Stimulated activated CD8-positive, alpha-beta memory T cell treated with anti-CD3 and anti-CD28 coated beads, Interleukin-2, amount 100 ng/mL, for 1 hour (primary cell): ENCODE measurements at regions not wholly inside any gene's neighbourhood (a gene's known extent, or its start where the extent isn't known, plus 50 kb on each side); places are given as distances from the start of the nearest gene placed in this dataset.
"Not testable (repeated sequence)": the region's sequence is repeated elsewhere in the genome, so short reads cannot be mapped to it uniquely, and the experiment has no call there.

Source experiments
- DNase-seq, 2 donors: peaks; one replicate each; pipeline ENCODE4 v3.0.0-alpha.2; 2020; ENCODE audit warnings: low read depth in 2 of 2

DNA sequence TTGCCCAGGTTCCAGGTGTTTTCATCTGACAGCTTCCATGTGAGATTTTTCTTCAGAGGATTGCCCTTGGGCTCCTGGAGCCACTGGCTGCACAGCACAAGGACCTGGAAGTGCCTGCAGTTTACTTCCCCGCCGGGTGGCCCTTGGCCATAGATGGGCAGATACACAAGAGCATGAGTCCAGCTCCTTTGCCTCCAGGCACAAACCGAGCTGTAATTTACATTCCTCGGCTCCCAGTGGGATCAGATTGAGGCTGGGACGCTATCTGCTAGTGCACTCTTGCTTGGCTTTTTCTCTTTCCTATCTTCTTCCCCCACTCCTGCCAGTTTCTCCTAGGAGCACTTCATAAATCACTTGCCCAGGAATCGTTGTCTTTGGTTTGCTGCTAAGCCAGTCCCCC lies 85.4 kb upstream of the RALY start:
- no peak for DNase-seq

GRCh38 chr20:33908868-33909267 lies 84.8 kb upstream of the RALY start:
- DNase-seq: no peak

GRCh38 chr20:33909331-33909921 lies 84.3 kb upstream of the RALY start:
- no peak for DNase-seq

- DNase-seq: no peak
Observed at GRCh38 chr20:33910056-33910455, 83.7 kb upstream of the RALY start.

GRCh38 chr20:33910529-33911327 lies 83.0 kb upstream of the RALY start:
- no peak for DNase-seq

GRCh38 chr20:33914919-33915318 lies 78.8 kb upstream of the RALY start:
- DNase-seq: no peak

DNA sequence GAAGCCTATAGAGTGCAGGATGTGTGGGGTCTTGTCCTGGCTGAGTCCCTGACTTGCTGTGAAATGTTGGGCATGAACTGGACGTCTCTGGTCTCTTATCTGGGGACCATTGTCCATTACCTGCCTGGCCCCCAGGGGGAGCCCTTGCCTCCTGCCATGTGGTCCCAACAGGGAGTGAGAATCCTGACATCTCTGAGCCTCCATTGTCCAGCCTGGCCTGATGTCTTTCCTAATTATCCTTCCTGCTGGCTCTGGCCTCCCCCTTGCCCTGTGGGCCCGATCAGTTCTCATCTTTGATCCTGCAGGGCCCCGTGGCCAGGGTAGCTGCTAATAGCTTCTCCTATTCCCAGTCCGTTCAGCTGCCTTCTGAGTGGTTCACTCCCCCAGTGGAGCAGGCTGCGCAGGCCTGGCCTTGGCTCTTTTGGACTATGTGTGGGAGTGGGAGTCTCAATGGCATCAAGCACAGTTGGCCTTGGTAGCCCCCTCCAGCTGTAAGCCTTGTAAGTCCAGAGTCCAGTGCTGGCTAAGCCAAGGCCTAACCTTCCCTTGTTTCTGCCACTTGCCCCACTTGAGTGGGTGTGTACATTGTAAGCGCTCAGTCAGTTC lies 77.9 kb upstream of the RALY start:
- DNase-seq: peak; percentile 9

GRCh38 chr20:33916768-33917167 lies 76.9 kb upstream of the RALY start:
- no peak for DNase-seq

DNA sequence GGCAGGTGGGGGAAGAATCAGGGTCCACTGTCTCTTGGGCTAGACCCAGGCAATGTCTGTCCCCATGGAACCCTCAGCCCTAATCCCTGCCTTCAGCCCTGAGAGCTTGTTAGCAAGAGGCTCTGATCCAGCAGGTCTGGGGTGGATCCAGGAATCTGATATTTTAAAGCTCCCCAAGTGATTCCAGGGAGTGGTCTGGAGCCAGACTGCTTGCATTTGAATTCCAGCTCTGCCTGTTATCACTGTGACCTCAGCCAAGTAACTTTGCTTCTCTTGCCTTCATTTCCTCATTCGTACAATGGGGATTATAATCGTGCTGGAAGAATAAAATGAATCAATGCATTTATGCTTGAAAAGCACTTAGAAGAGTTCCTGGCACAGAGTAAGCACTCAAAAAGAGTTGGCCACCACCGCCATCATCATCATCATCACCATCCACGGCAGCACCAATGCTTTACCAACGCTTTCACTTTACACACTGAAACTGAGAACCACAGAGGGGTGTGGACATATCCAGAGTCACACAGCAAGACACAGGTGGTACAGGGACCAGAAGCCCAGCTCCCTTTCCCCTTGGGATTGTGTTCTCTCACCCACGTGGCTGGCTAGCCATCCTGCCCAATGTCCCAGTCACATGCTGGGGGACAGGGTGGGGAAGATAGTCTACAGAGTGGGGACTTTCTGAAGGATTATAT lies 75.7 kb upstream of the RALY start:
- DNase-seq: no peak

DNA sequence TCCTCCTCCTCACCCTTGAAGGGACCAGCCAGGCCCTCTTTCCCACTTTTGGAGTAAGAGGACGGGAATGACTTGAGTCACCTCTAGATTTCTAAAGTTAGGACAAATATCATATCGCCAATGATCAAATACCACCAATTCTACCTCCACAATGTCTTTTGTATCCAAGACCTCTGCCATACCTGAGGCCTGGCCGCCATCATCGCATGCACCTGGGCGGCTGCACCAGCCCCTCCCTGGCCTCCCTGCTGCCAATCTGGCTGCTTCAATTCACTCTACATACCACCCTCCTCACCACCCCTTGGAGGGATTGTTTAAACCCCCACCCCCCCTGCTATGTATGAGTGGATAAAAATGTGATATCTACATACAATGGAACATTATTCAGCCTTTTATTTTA lies 75.0 kb upstream of the RALY start:
- DNase-seq: no peak

- no peak for DNase-seq
Observed at GRCh38 chr20:33919653-33920052, 74.1 kb upstream of the RALY start.

DNA sequence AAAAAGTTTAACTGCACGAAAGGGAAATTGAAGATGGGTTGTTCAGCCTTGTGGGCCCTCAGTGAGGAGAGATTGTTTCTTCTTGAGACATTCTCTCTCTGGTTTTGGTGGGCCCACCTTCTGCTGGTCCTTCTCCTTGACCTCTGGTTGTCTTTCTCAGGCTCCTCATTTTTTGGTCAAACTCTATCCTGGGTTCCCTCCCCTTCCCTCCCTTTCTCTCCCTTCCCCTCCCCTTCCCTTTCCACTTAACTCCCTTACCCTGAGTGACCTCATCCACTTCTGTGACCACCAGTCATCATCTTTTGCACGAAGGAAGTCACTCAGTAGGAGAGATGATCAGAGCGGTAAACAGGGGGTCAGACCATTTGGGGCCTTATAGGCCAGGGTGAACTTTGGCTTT lies 71.5 kb upstream of the RALY start:
- no peak for DNase-seq

DNA sequence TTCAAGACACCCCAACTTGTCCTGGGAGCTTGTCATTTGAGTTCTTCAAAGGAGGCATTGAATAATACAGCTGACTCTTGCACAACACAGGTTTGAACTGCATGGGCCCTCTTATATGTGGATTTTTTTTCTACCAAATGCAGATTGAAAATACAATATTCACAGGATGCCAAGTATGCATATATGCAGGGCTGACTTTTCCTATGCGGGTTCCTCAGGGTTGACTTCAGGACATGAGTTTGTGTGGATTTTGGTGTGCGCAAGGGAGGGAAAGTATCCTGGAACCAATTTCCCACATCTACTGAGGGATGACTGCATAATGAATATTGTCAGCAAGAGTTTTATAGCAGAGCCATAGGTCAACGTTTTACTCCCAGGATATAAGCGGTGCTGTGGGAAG lies 70.0 kb upstream of the RALY start:
- no peak for DNase-seq

DNA sequence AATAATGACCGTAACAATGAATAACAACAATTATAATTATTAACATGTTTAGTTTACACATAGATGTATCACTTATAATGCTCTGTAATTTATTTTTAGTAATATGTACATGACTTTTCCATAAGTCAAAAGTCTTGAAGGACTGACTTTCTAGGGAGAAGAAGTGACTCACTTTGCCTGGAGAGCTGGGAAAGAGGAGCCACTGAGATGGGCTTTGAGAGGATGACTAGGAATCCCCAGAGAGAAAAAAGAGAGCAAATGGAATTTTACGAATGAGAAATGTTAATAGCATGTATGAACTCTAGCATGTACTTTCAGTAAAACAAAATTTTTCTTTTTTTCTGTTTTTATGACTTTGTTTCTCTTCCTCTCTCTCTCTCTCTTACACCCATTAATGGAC lies 67.8 kb upstream of the RALY start:
- DNase-seq: no peak

DNA sequence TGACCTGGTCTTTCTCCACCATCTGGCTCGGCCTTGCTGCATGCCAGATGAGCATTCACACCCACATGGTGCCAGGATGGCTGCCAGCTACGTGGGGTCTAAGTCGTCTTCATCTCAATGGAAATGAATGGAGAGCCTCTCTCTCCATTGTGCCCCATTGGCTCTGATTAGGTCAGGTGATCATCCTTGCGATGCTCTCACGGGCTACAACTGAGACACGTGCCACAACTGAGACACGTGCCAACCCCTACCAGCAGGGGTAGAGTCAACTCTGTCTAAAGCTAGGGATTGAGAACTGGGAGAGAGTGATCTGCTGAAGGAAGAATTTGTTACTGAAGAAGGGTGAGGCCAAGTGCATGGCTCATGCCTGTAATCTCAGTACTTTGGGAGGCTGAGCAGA lies 67.3 kb upstream of the RALY start:
- DNase-seq: no peak

DNA sequence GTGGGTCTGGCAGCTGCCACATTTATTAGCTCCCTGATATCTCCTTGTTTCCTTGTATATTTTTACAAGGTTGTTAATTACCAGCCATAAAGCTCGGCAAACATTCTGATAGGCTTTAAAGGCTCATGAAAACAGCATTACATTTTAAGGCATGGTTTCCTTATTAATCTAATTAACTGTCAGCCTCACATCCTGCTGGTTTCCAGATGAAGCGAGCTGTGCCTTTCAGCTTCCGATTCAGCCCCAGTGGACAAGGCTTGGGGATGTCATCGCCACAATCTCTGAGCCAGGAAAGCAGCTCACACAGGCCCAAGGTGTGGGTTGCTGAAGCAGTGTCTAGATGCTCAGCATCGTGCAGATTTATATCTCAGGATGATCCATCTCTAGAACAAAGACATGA lies 66.0 kb upstream of the RALY start:
- DNase-seq: no peak

- DNase-seq: no peak
Observed at GRCh38 chr20:33929917-33930316, 63.8 kb upstream of the RALY start.

- peak in 1 of 2 donors; percentile 21 for DNase-seq
Observed at GRCh38 chr20:33933469-33933909, 60.2 kb upstream of the RALY start.

GRCh38 chr20:33936656-33937055 lies 57.1 kb upstream of the RALY start:
- DNase-seq: no peak

GRCh38 chr20:33939031-33939430 lies 54.7 kb upstream of the RALY start:
- not testable (repeated sequence) for DNase-seq

GRCh38 chr20:33940666-33941065 lies 53.0 kb upstream of the RALY start:
- no peak for DNase-seq
